WERI-Rb-1 (cell line): ENCODE measurements at regions not wholly inside any gene's neighbourhood (a gene's known extent, or its start where the extent isn't known, plus 50 kb on each side); places are given as distances from the start of the nearest gene placed in this dataset.

Experiments used
- DNase-seq: peaks from one replicate; pipeline ENCODE4 v3.0.0-alpha.2; 2020
- H3K27ac ChIP-seq: fragments of 250-450 bp; sonication (Bioruptor Pico); 2 replicates; pipeline ENCODE4 v1.5.1; 2020; ENCODE audit warnings: mild to moderate bottlenecking, moderate library complexity
- H3K27me3 ChIP-seq: fragments of 250-450 bp; sonication (Bioruptor Pico); 2 replicates; pipeline ENCODE4 v1.5.1; 2021; ENCODE audit warnings: mild to moderate bottlenecking, low read depth, moderate library complexity; ENCODE audit not compliant: insufficient read depth, severe bottlenecking
- H3K36me3 ChIP-seq: fragments of 250-450 bp; sonication (Bioruptor Pico); 2 replicates; pipeline ENCODE4 v1.5.1; 2020; ENCODE audit warnings: mild to moderate bottlenecking, moderate library complexity
- H3K4me3 ChIP-seq: 2 replicates; pipeline ENCODE4 v1.5.1; 2011; ENCODE audit warnings: low read depth, mild to moderate bottlenecking, control low read depth, low read length
- H3K9me3 ChIP-seq: fragments of 250-450 bp; sonication (Bioruptor Pico); 2 replicates; pipeline ENCODE4 v1.5.1; 2021; ENCODE audit warnings: mild to moderate bottlenecking, moderate library complexity; ENCODE audit not compliant: severe bottlenecking
- CTCF ChIP-seq: IDR thresholded peaks from 2 replicates; pipeline ENCODE4 v1.5.1; 2011; ENCODE audit warnings: low read depth, mild to moderate bottlenecking, control low read depth, inconsistent platforms, low read length

DNA sequence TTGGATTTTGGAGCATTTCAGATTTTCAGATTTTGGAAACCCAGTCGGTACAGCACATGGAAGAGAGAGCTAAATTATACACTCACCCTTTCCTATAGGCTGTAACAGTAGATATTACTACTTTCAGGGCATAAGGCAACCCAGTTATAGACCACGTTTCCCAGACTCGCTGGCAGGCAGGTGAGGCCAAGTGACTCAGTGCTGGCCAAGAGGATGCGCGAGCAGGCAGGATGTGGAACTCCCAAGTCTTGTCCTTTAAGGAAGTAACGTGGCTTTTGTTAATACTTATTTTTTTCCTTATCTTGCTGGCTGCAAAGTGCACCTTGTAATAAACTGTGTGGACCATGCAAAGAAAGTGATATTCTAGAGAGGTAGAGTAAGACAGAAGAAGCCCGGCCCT lies 1160.1 kb downstream of the GATA3 start:
- H3K9me3 ChIP-seq: no peaks in the 10 kb centered on the region

GRCh38 chr10:9215121-9215520 lies 1160.6 kb downstream of the GATA3 start:
- H3K27ac ChIP-seq: no peak overlapping the region
- DNase-seq: no peak
- no peaks in the 10 kb centered on the region for H3K27me3 ChIP-seq
- H3K36me3 ChIP-seq: no peaks in the 10 kb centered on the region
- no peaks in the 10 kb centered on the region for H3K9me3 ChIP-seq
- H3K4me3 ChIP-seq: no peak overlapping the region
- no peak for TF ChIP-seq CTCF

More for the DNA sequence above, 1160.1 kb downstream of the GATA3 start:
- Histone ChIP-seq H3K27me3 (no peaks in the 10 kb centered on the region), H3K4me3 (no peak overlapping the region), H3K27ac (no peak overlapping the region), H3K36me3 (no peaks in the 10 kb centered on the region)
- no peak for DNase-seq
- TF ChIP-seq CTCF: no peak

GRCh38 chr10:9219860-9220259 lies 1165.4 kb downstream of the GATA3 start:
- Histone ChIP-seq H3K27me3 (no peaks in the 10 kb centered on the region), H3K36me3 (no peaks in the 10 kb centered on the region)
- TF ChIP-seq CTCF: no peak

GRCh38 chr10:9222917-9223316 lies 1168.4 kb downstream of the GATA3 start:
- no peak overlapping the region for H3K27ac ChIP-seq
- H3K9me3 ChIP-seq: no peaks in the 10 kb centered on the region
- TF ChIP-seq CTCF: no peak
- no peak for DNase-seq
- no peaks in the 10 kb centered on the region for H3K36me3 ChIP-seq
- H3K4me3 ChIP-seq: no peak overlapping the region
- no peaks in the 10 kb centered on the region for H3K27me3 ChIP-seq

More at GRCh38 chr10:9219860-9220259, 1165.4 kb downstream of the GATA3 start:
- Histone ChIP-seq H3K4me3 (no peak overlapping the region), H3K27ac (no peak overlapping the region), H3K9me3 (no peaks in the 10 kb centered on the region)
- DNase-seq: no peak

DNA sequence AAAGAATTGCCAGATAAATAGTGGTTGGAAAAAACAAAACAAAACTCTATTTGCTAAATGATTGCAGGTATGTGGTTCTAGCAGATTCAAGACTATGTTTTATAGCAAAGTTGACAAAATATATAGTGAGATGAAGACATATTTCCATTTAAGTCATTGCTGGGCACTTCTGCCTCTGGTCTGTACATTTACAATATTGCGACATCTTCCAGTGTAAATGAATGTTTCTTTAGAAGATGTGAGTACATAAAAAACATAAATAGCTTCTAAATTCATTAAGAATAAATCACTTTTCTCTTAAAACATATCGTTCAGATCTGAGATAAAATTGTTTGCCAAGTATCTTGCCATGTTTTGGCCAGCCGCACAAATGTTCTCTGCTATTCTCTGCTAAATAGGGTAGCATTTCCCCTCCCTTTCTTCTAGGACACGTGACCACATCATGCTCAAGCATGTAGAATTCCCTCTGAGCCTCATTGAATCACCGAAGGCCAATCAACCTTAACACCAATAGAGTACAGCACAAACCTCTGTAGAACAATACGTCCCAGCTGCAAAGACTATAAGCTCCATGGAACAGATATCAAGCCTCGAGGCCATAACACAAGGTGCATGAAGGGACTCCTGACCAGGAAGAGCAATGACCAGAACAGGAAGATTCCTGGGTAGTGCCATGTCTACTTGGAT lies 1173.3 kb downstream of the GATA3 start:
- DNase-seq: no peak
- no peaks in the 10 kb centered on the region for H3K36me3 ChIP-seq
- no peak for TF ChIP-seq CTCF

GRCh38 chr10:9228771-9229170 lies 1174.3 kb downstream of the GATA3 start:
- no peak for TF ChIP-seq CTCF
- H3K9me3 ChIP-seq: no peaks in the 10 kb centered on the region
- H3K4me3 ChIP-seq: no peak overlapping the region
- H3K36me3 ChIP-seq: no peaks in the 10 kb centered on the region
- H3K27me3 ChIP-seq: no peaks in the 10 kb centered on the region
- DNase-seq: no peak
- no peak overlapping the region for H3K27ac ChIP-seq

More for the DNA sequence above, 1173.3 kb downstream of the GATA3 start:
- Histone ChIP-seq H3K27ac (no peak overlapping the region), H3K4me3 (no peak overlapping the region), H3K27me3 (no peaks in the 10 kb centered on the region), H3K9me3 (no peaks in the 10 kb centered on the region)
